AG04450 (cell line): ENCODE measurements at regions not wholly inside any gene's neighbourhood (a gene's known extent, or its start where the extent isn't known, plus 50 kb on each side); places are given as distances from the start of the nearest gene placed in this dataset.

Experiments used
- CTCF ChIA-PET: fragments of 300-600, 350-600 bp; formaldehyde crosslinking; extraction: SDS; loops from one replicate; lab custom pipeline; 2022; ENCODE audit warnings: antibody characterized with exemption, inconsistent platforms; lab: Charles Lee
- POLR2A ChIA-PET: fragments of 350-600 bp; formaldehyde crosslinking; extraction: SDS; loops from one replicate; lab custom pipeline; 2021; ENCODE audit warnings: antibody characterized with exemption, inconsistent platforms; lab: Yijun Ruan, JAX
- DNase-seq: peaks from one replicate; pipeline ENCODE4 v3.0.0-alpha.2; 2011; ENCODE audit warnings: low read depth, low spot score
- H3K27ac ChIP-seq: one replicate; pipeline ENCODE4 v1.5.1; 2012; ENCODE audit warnings: low read depth, low read length, control low read depth
- H3K27me3 ChIP-seq: one replicate; pipeline ENCODE4 v1.6.0; 2012; ENCODE audit warnings: low read length; ENCODE audit not compliant: control insufficient read depth, insufficient read depth
- H3K4me3 ChIP-seq: 2 replicates; pipeline ENCODE4 v1.5.1; 2011; ENCODE audit warnings: mild to moderate bottlenecking, low read depth, low read length, control low read depth
- H3K9me3 ChIP-seq: 2 replicates; pipeline ENCODE4 v1.5.1; 2012; ENCODE audit warnings: low read length; ENCODE audit not compliant: control insufficient read depth, insufficient read depth
- TF ChIP-seq, protein P1 (sequence below): IDR thresholded peaks from 2 replicates; pipeline ENCODE4 v1.5.1; 2011; ENCODE audit warnings: low read depth, low read length, control low read depth, inconsistent platforms

DNA sequence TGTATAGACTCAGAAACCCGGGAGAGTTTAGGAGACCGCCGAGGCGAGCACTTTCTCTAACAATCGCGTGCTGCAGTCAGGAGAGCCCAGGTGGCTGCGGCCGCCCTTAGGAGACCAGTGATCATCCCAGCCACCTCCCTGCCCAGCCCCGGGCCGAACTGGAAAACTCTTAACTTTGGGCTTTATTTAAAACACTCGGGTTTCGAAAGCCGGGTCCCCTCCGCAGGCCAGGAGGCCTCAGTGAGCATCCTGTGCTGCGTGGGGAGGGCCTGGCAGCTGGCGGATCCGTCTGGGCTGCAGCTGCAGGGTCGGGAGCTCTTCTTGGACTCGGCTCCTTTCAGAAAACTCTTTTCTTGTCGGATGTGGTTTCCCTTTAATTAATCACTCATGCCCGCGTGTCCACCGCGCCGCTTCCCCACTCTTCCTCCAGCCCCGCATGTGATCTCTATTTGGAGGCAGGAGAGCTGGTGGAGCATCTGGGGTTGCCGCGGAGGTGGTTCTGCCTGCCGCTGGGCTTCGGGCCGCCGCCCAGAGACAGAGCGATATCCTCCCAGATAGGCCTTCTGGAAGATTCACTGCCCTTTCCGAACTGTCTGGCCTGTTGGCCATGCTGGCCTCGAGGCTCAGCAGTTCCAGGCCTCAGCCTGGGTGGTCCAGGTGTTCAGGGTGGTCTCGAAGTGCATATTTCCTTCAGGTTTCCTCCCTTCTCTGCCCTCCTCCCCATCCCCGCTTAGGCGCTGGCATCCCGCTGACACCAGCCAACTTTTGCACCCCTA, 59.5 kb downstream of the TMEM174 start:
- TF ChIP-seq, protein P1, sequence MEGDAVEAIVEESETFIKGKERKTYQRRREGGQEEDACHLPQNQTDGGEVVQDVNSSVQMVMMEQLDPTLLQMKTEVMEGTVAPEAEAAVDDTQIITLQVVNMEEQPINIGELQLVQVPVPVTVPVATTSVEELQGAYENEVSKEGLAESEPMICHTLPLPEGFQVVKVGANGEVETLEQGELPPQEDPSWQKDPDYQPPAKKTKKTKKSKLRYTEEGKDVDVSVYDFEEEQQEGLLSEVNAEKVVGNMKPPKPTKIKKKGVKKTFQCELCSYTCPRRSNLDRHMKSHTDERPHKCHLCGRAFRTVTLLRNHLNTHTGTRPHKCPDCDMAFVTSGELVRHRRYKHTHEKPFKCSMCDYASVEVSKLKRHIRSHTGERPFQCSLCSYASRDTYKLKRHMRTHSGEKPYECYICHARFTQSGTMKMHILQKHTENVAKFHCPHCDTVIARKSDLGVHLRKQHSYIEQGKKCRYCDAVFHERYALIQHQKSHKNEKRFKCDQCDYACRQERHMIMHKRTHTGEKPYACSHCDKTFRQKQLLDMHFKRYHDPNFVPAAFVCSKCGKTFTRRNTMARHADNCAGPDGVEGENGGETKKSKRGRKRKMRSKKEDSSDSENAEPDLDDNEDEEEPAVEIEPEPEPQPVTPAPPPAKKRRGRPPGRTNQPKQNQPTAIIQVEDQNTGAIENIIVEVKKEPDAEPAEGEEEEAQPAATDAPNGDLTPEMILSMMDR: no peak
- DNase-seq: no peak
- H3K4me3 ChIP-seq: no peak overlapping the region
- POLR2A ChIA-PET: interaction anchor here (0.5 kb wide), 1 partner anchor 199 kb away, joined by 10 read pairs; no protein-coding TSS in a partner anchor
- no peaks in the 10 kb centered on the region for H3K27me3 ChIP-seq
- peak overlapping the region; percentile 39 for H3K27ac ChIP-seq
- CTCF ChIA-PET: interaction anchor here (1.1 kb wide), 1 partner anchor 17 kb away, joined by 3 read pairs; no protein-coding TSS in a partner anchor
- H3K9me3 ChIP-seq: peaks cover 18% of the 10 kb centered on the region; the same call in 1 of the 2 replicates

DNA sequence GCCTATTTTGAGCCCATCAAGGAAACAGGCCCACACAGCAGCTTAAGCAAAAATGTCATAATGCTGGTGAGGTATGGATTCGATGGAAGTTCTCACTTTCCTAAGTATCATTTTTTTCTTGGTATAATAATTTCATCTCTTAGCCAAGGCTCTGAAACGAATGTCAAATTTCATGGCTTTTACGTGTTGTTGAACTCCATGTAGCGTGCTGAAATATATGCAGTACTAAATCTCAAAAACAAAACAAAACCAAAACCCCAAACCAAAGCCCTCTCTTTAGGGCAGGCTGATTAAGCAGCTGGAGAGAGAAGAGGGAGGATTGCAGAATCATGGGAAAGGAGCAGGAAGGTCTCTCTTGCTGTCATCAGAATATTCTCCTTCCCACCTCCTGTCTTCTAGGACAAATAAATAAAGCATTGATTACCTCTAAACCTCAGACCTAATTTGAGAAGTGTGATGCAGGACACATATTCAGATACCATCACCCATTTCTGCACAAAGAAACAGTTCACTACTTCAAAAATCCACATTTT, 58.3 kb downstream of the TMEM174 start:
- ChIA-PET CTCF (interaction anchor here (3.7 kb wide), 1 partner anchor 15 kb away, joined by 41 read pairs; no protein-coding TSS in a partner anchor), POLR2A (no interaction called here)

DNA sequence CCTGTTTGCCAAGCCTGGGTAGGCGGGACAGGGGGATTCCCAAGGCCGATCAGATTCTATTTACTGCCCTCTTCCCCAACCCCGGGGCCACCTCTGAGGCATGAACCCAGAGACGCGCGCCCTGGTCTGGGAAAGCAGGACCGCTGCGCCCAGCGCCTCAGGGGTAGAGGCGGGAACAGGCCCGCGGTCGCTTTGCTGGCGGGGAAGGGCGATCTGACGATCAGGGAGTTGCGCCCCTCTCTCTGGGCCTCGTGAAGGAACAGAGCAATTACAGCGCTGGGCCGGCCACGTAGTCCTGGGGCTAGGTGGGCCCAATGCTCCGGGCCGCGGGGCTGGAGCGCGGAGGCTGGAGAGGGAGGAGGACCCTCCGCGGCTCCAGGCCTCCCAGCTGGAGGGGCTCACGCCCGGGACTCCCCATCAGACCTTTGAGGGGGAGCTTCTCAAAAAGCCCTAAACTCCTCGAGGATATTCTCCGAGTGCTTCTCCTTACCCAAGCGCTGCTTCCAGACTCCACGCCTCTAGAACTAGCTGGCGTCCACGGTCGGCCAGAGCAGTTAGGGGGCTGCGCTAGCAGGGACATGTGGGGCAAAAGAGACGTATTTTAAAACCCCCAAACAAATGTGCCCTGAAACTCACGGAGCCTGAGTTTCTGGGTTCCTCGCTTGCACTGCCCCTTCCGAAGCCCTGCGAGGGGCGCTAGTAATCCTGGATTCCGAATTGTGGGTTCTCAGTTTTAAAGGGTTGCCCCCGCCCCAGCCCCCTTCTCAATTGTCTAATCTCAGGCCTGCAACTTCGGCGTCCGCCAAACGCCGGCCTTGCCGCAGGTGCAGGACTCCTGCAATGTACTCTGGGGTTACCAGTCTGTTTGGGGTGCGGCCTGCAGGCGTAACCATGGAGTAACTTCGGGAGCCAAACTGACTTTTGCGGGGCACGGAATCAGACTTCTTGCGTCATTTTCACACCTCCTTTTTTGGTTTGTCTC, 57.6 kb downstream of the TMEM174 start:
- POLR2A ChIA-PET: interaction anchor here (0.9 kb wide), 1 partner anchor 68 kb away, joined by 3 read pairs; no protein-coding TSS in a partner anchor
- Histone ChIP-seq H3K4me3 (no peak overlapping the region), H3K9me3 (peaks cover 18% of the 10 kb centered on the region; the same call in 1 of the 2 replicates), H3K27ac (no peak overlapping the region), H3K27me3 (no peaks in the 10 kb centered on the region)
- DNase-seq: no peak
- CTCF ChIA-PET: interaction anchor here (1.7 to 3.7 kb wide), 4 partner anchors 13 to 224 kb away, joined by 6 to 41 read pairs (median 14); no protein-coding TSS in a partner anchor
- TF ChIP-seq, protein P1: no peak

More for the DNA sequence above, 58.3 kb downstream of the TMEM174 start:
- no peak overlapping the region for H3K27ac ChIP-seq
- H3K27me3 ChIP-seq: no peaks in the 10 kb centered on the region
- no peak for DNase-seq
- H3K9me3 ChIP-seq: peaks cover 18% of the 10 kb centered on the region; the same call in 1 of the 2 replicates
- H3K4me3 ChIP-seq: no peak overlapping the region
- TF ChIP-seq, protein P1: no peak

DNA sequence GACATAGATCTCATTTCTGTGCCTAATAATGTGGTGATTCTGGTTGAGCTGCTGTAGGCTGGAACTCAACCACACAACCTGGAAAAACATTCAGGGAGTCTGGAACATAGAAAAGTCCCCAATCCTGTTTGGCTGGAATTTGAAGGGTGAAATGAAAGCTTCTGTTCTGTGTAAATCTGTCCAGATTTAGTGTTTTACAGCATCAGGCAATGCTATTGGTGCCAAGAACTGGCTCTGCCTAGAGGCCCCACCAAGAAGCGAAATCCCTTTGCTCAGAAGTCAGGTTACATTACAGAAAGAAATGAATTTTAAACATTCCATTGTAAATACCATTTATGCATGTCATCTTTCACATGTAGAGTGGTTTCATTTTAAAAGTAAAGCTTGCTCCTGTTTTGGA, 56.3 kb downstream of the TMEM174 start:
- CTCF ChIA-PET: interaction anchor here (0.6 to 3.7 kb wide), 7 partner anchors 11 to 225 kb away, joined by 3 to 41 read pairs (median 6); partner anchors contain the start of gene FOXD1
- peaks cover 18% of the 10 kb centered on the region; the same call in 1 of the 2 replicates for H3K9me3 ChIP-seq
- no peak for DNase-seq
- POLR2A ChIA-PET: interaction anchor here (0.9 to 1.1 kb wide), 3 partner anchors 69 to 336 kb away, joined by 3 to 4 read pairs (median 3); partner anchors contain the start of genes ANKRA2 and UTP15
- H3K27ac ChIP-seq: no peak overlapping the region
- H3K4me3 ChIP-seq: no peak overlapping the region
- TF ChIP-seq, protein P1: no peak
- H3K27me3 ChIP-seq: no peaks in the 10 kb centered on the region
